Adipocyte (in vitro differentiated cells): ENCODE measurements at regions not wholly inside any gene's neighbourhood (a gene's known extent, or its start where the extent isn't known, plus 50 kb on each side); places are given as distances from the start of the nearest gene placed in this dataset.

Experiments used
- DNase-seq: peaks from one replicate; pipeline ENCODE4 v3.0.0-alpha.2; 2015; ENCODE audit warnings: low read depth
- H3K27me3 ChIP-seq: replicated peaks from 2 replicates; pipeline ENCODE4 v1.7.0; 2013; ENCODE audit warnings: mild to moderate bottlenecking, low read length, moderate library complexity; ENCODE audit not compliant: control insufficient read depth, insufficient read depth
- H3K36me3 ChIP-seq: 2 replicates; pipeline ENCODE4 v1.7.0; 2013; ENCODE audit warnings: low read length, mild to moderate bottlenecking, moderate library complexity; ENCODE audit not compliant: control insufficient read depth, insufficient read depth, severe bottlenecking
- H3K4me1 ChIP-seq: 2 replicates; pipeline ENCODE4 v1.7.0; 2013; ENCODE audit warnings: mild to moderate bottlenecking, low read length, moderate library complexity; ENCODE audit not compliant: control insufficient read depth, insufficient read depth
- H3K4me3 ChIP-seq: 2 replicates; pipeline ENCODE4 v1.7.0; 2013; ENCODE audit warnings: mild to moderate bottlenecking, low read length, moderate library complexity
- H3K9ac ChIP-seq: 2 replicates; pipeline ENCODE4 v1.7.0; 2013; ENCODE audit warnings: mild to moderate bottlenecking, low read length, moderate library complexity
- H3K9me3 ChIP-seq: 2 replicates; pipeline ENCODE4 v1.7.0; 2013; ENCODE audit warnings: mild to moderate bottlenecking, low read length, moderate library complexity; ENCODE audit not compliant: control insufficient read depth

DNA sequence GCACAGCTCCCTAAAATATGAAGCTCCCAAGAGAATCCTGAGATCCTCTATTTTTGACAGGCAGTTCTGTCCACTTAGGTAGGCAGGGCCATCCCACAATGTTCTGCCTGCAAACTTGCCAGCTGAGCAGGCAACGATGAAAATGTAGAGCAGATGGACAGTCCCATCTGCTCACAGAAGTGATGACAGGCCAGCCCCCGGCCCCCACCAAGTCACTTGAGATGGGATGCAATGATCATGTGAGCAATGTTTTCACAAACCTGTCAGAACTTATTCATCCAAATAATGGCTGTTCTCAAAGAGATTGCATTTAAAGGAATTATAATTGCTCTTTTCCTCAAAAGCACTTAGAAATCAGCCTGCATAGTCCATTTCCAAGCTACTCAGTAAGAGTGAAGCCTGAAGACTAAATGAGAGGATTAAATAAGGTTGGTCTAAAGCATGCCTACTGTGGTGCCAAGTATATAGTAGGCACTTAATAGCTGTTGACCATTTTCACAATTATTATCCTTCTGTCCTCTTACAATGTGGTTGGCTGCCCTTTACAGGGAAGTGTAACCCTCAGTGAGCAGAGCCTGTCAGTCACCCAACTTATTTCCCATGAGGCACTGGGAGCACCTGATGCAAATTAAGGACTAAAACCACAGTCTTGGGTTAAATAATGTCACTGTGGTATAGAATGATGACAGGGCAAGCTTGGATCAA is 301.2 kb downstream of the FGFR2 start:
- Histone ChIP-seq H3K9ac (no peak overlapping the region), H3K36me3 (no peaks in the 10 kb centered on the region), H3K4me3 (no peak overlapping the region), H3K9me3 (no peaks in the 10 kb centered on the region), H3K4me1 (no peaks in the 10 kb centered on the region), H3K27me3 (peaks cover 15% of the 10 kb centered on the region)
- no peak for DNase-seq

DNA sequence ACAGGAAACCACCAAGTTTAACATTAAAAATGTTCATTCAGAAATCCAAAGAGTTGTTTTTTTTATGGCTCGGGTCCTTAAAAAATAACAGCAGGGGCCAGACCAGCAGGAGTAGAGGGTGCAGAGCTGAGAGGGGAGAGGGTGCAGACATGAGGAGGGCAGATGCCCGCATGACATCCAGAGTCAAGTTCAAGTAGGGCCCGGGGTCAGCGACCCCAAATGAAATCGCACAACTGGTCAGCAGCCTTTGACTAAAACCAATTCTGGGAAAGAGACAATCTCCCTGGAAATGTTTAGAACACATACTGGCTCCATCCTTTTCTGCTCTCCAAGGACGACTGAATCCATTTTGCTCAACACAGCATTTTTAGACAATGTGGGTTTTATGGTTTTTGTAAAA is 297.5 kb downstream of the FGFR2 start:
- Histone ChIP-seq H3K9me3 (no peaks in the 10 kb centered on the region), H3K27me3 (peaks cover 4% of the 10 kb centered on the region), H3K4me1 (no peaks in the 10 kb centered on the region), H3K4me3 (no peak overlapping the region), H3K36me3 (no peaks in the 10 kb centered on the region), H3K9ac (no peak overlapping the region)
- no peak for DNase-seq

DNA sequence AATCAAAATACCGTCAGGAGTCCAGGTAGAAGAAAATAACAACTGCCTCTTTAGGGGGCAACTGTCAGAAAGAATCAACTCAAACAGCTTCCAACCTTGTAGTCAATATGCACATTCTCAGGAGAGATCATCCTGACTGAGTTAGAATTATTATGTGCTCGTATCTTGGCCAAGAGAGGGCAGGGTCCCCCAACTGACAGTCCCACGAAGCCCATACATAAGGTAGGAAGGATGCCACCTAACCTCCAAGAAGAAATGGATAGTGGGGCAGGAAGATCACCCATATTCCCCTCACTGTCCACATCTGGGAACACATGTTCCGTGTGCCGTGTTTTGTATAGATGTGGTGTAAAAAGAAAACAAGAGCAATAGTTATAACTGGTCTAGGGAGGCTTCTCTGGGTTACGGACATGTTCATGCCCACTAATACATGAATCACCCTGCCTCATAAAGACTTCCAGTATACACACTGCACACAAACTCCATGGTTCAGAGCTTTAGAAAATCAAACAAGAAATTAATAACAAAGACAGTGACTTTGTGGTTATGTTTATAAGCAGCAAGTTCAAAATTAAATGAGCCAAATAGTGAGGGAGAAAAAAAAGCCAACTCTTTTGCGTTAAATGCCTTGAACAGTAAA is 295.6 kb downstream of the FGFR2 start:
- H3K4me1 ChIP-seq = no peaks in the 10 kb centered on the region
- no peaks in the 10 kb centered on the region for H3K9me3 ChIP-seq
- no peak for DNase-seq
- H3K9ac ChIP-seq = no peak overlapping the region
- H3K27me3 ChIP-seq = peaks cover 4% of the 10 kb centered on the region
- H3K36me3 ChIP-seq = no peaks in the 10 kb centered on the region
- H3K4me3 ChIP-seq = no peak overlapping the region

DNA sequence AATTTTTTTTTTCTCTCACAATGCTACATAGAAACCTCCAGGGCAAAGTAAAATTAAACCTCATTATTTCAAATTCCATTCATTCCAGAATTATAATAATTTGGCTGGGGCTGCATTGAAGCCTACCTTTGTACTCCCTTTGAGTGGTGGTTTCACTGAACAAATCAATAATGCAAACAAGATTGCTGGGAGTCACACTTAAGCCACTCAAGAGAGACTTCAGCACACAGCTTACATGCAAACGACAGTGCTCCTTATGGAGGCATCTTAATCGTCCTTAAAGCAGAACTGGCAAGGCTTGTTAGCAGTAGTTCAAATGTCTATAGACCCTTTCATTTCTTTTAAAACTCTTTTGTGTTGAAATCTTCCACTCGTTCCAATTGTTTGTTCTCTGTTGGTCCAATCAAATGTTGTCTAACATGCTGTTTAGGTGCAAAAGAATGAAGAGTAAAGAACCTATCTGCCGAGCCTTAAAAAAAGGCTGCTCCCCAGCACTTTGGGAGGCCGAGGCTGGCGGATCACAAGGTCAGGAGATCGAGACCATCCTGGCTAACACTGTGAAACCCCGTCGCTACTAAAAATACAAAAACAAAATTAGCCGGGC is 294.9 kb downstream of the FGFR2 start:
- Histone ChIP-seq H3K27me3 (peaks cover 4% of the 10 kb centered on the region), H3K4me3 (no peak overlapping the region), H3K4me1 (no peaks in the 10 kb centered on the region), H3K36me3 (no peaks in the 10 kb centered on the region), H3K9ac (no peak overlapping the region), H3K9me3 (peaks cover 2% of the 10 kb centered on the region)
- DNase-seq = no peak

DNA sequence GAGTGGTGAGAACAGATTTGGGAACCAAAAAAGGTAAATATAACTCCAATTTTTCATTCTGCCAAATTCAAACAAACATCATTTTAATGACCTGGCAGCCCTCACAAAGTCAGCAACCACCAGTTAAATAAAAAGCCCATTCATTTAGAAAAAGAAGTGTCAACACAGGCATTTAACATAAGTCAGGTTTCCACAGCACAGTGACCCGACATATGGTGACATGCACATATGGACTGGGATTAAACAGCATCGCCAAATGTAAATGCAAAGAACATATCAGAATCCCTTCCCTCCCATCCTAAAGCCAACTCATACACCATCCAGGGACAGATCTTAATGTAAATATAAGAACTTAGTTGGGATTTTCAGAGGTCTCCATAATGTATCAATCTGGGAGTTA is 293.2 kb downstream of the FGFR2 start:
- Histone ChIP-seq H3K4me3 (no peak overlapping the region), H3K36me3 (no peaks in the 10 kb centered on the region), H3K9me3 (peaks cover 3% of the 10 kb centered on the region), H3K27me3 (peaks cover 4% of the 10 kb centered on the region), H3K9ac (no peak overlapping the region), H3K4me1 (no peaks in the 10 kb centered on the region)
- DNase-seq = no peak

GRCh38 chr10:121306159-121306673 is 292.0 kb downstream of the FGFR2 start:
- Histone ChIP-seq H3K9ac (no peak overlapping the region), H3K4me3 (no peak overlapping the region), H3K4me1 (no peaks in the 10 kb centered on the region), H3K9me3 (peaks cover 3% of the 10 kb centered on the region), H3K36me3 (no peaks in the 10 kb centered on the region), H3K27me3 (peaks cover 4% of the 10 kb centered on the region)
- no peak for DNase-seq

GRCh38 chr10:121307411-121307980 is 290.7 kb downstream of the FGFR2 start:
- Histone ChIP-seq H3K4me1 (no peaks in the 10 kb centered on the region), H3K9ac (no peak overlapping the region), H3K27me3 (no peaks in the 10 kb centered on the region), H3K9me3 (peaks cover 3% of the 10 kb centered on the region), H3K36me3 (no peaks in the 10 kb centered on the region), H3K4me3 (no peak overlapping the region)
- no peak for DNase-seq

GRCh38 chr10:121308020-121308419 is 290.2 kb downstream of the FGFR2 start:
- DNase-seq = no peak
- Histone ChIP-seq H3K36me3 (no peaks in the 10 kb centered on the region), H3K4me1 (no peaks in the 10 kb centered on the region), H3K9ac (no peak overlapping the region), H3K4me3 (no peak overlapping the region), H3K9me3 (peaks cover 3% of the 10 kb centered on the region), H3K27me3 (no peaks in the 10 kb centered on the region)

GRCh38 chr10:121309164-121309563 is 289.1 kb downstream of the FGFR2 start:
- Histone ChIP-seq H3K4me3 (no peak overlapping the region), H3K4me1 (no peaks in the 10 kb centered on the region)
- DNase-seq = no peak

GRCh38 chr10:121310151-121310711 is 288.0 kb downstream of the FGFR2 start:
- no peak for DNase-seq

More at GRCh38 chr10:121309164-121309563, 289.1 kb downstream of the FGFR2 start:
- H3K27me3 ChIP-seq = no peaks in the 10 kb centered on the region
- no peaks in the 10 kb centered on the region for H3K36me3 ChIP-seq
- peaks cover 3% of the 10 kb centered on the region for H3K9me3 ChIP-seq
- no peak overlapping the region for H3K9ac ChIP-seq

More at GRCh38 chr10:121310151-121310711, 288.0 kb downstream of the FGFR2 start:
- H3K27me3 ChIP-seq = no peaks in the 10 kb centered on the region
- H3K9ac ChIP-seq = no peak overlapping the region
- H3K36me3 ChIP-seq = no peaks in the 10 kb centered on the region
- H3K9me3 ChIP-seq = peaks cover 3% of the 10 kb centered on the region
- no peaks in the 10 kb centered on the region for H3K4me1 ChIP-seq
- H3K4me3 ChIP-seq = no peak overlapping the region
